ENCODE measurements at regions not wholly inside any gene's neighbourhood (a gene's known extent, or its start where the extent isn't known, plus 50 kb on each side); places are given as distances from the start of the nearest gene placed in this dataset.

DNA sequence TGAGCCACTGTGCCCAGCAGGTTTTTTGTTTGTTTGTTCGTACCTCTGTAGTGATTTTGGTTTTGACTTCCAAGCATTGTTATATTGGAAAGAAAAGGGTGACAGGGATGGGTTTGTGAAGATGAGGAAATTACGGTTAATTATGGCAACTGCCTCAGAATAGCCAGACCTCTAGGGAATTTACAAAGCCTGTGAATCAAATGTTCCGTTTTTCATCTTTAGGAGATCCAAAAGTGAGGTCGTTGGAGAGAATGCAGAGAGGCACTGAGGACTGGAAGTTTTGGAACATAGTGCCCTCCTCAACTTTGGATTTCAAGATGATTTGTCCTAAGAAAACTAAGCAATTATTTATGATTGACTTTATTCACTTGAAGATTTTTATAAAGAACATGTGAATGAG is 54.5 kb upstream of the EVL start:
- H3K27ac Mint-ChIP-seq: no peak overlapping the region
- H3K4me1 Mint-ChIP-seq (ENCODE audit: low read depth): no peaks in the 10 kb centered on the region
- H3K36me3 Mint-ChIP-seq (ENCODE audit: low read depth): peaks cover under 1% of the 10 kb centered on the region
- H3K4me3 Mint-ChIP-seq: no peak overlapping the region
- TF ChIP-seq, protein P1, sequence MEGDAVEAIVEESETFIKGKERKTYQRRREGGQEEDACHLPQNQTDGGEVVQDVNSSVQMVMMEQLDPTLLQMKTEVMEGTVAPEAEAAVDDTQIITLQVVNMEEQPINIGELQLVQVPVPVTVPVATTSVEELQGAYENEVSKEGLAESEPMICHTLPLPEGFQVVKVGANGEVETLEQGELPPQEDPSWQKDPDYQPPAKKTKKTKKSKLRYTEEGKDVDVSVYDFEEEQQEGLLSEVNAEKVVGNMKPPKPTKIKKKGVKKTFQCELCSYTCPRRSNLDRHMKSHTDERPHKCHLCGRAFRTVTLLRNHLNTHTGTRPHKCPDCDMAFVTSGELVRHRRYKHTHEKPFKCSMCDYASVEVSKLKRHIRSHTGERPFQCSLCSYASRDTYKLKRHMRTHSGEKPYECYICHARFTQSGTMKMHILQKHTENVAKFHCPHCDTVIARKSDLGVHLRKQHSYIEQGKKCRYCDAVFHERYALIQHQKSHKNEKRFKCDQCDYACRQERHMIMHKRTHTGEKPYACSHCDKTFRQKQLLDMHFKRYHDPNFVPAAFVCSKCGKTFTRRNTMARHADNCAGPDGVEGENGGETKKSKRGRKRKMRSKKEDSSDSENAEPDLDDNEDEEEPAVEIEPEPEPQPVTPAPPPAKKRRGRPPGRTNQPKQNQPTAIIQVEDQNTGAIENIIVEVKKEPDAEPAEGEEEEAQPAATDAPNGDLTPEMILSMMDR (IDR thresholded peaks at IDR 0.05): no peak
- DNase-seq: no peak
- peaks cover 20% of the 10 kb centered on the region for H3K27me3 Mint-ChIP-seq (ENCODE audit: insufficient read depth)
- peaks cover 4% of the 10 kb centered on the region for H3K9me3 Mint-ChIP-seq

DNA sequence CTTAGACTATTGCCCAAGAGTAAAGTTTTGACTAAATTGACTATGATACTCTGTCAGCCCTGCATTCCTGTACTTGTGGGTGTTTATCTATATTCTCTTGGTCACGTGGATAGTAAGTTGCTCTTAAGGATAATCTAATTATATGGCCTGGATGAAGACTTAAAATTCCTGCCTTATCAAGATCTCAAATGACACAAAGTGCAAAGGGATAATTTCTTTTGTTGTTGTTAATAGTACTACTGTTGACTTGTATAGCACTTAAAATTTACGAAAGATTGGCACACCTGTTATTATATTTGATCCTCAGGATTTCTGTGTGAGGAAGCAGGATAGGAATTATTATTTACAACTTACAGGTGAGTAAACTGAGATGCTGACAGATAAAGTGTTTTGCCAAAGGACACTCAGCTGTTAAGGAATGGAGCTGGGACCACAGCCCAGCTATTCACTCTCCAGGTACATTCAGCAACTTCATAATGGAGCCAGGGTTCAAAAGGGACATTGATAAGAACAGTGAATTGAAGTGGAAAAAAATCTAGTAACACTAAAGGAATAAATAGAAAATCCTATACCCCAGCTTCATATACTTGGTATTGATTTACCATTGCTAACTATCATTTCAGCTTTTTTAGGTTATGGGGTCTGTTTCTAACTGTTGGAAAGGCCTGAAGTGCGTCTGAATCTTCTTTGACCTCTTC is 53.4 kb upstream of the EVL start:
- H3K27ac Mint-ChIP-seq: no peak overlapping the region
- peaks cover 20% of the 10 kb centered on the region for H3K27me3 Mint-ChIP-seq (ENCODE audit: insufficient read depth)
- H3K4me3 Mint-ChIP-seq: no peak overlapping the region
- TF ChIP-seq, protein P1 (IDR thresholded peaks at IDR 0.05): no peak
- no peaks in the 10 kb centered on the region for H3K4me1 Mint-ChIP-seq (ENCODE audit: low read depth)
- no peak for DNase-seq
- H3K9me3 Mint-ChIP-seq: no peaks in the 10 kb centered on the region
- H3K36me3 Mint-ChIP-seq (ENCODE audit: low read depth): no peaks in the 10 kb centered on the region; the same call in 1 of the 2 replicates

DNA sequence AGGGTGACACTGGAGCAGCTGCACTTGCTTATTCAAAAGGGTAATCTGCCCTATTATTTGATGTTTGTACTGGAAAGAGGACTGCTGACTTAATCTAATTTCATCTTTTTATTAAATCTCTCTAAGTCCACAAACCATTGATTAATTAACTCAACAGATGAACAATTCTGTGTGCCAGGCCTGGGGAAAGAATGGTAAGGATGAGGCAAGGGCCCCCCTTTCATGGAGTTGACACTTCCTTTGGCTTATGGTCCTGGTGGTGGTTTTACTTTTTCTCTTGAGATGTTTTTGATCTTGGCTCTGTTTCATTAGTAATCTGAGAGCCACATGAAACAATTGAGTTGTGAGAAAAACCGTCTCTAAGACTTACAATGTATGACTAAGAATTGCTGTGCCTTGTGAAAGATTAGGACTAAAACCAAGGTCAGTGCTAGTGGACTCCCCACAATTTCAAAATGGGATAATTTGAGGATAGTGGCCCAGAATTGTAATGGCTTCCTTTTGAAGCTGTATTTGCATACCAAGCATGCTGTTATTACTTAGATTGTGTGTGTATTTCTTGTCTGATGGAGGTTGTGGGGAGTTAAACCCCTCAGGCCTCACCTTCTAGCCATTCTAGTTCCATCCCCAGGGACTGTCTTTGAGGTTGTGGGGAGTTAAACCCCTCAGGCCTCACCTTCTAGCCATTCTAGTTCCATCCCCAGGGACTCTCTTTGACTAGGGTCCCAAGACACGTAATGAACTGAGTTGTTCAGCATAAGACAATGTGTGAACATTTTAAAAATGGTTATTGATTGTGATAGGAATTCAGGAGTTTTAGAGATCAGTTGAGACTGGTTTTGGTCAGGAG is 52.5 kb upstream of the EVL start:
- DNase-seq: no peak
- peaks cover 6% of the 10 kb centered on the region; the same call in 1 of the 2 replicates for H3K4me1 Mint-ChIP-seq (ENCODE audit: low read depth)
- H3K4me3 Mint-ChIP-seq: no peak overlapping the region
- no peaks in the 10 kb centered on the region for H3K9me3 Mint-ChIP-seq
- no peaks in the 10 kb centered on the region for H3K36me3 Mint-ChIP-seq (ENCODE audit: low read depth)
- TF ChIP-seq, protein P1 (IDR thresholded peaks at IDR 0.05): no peak
- peaks cover 13% of the 10 kb centered on the region for H3K27me3 Mint-ChIP-seq (ENCODE audit: insufficient read depth)
- no peak overlapping the region for H3K27ac Mint-ChIP-seq

DNA sequence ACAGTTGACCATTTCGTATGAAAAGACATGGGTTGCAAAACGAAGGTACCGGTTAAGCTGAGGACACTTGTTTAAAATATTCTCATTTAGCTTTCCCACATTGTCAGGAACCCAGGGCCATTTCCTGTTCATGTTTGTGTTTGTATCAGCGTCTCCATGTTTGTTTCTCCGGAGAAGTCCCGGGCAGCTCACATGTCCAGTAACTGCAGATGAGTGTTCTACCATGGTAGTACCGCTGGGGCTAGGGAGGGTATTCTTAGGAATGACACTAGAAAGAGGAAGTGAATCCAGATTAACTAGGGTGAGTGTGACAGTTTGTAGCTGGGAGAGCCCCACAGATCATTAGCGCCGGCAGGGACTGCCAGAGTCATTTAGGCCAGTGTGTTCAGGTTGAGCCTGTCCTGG is 50.0 kb upstream of the EVL start:
- H3K27me3 Mint-ChIP-seq (ENCODE audit: insufficient read depth): peaks cover 15% of the 10 kb centered on the region
- DNase-seq: no peak

More for the DNA sequence above, 50.0 kb upstream of the EVL start:
- TF ChIP-seq, protein P1 (IDR thresholded peaks at IDR 0.05): no peak
- Mint-ChIP-seq H3K9me3 (no peaks in the 10 kb centered on the region), H3K4me3 (no peak overlapping the region), H3K27ac (no peak overlapping the region), H3K4me1 (ENCODE audit: low read depth) (peaks cover 9% of the 10 kb centered on the region; the same call in 1 of the 2 replicates), H3K36me3 (ENCODE audit: low read depth) (no peaks in the 10 kb centered on the region)

Data from HFFc6 (cell line).